WERI-Rb-1 (cell line): ENCODE measurements at regions not wholly inside any gene's neighbourhood (a gene's known extent, or its start where the extent isn't known, plus 50 kb on each side); places are given as distances from the start of the nearest gene placed in this dataset.

Source experiments
- DNase-seq: peaks from one replicate; pipeline ENCODE4 v3.0.0-alpha.2; 2020
- H3K27ac ChIP-seq: fragments of 250-450 bp; sonication (Bioruptor Pico); 2 replicates; pipeline ENCODE4 v1.5.1; 2020; ENCODE audit warnings: mild to moderate bottlenecking, moderate library complexity
- H3K27me3 ChIP-seq: fragments of 250-450 bp; sonication (Bioruptor Pico); 2 replicates; pipeline ENCODE4 v1.5.1; 2021; ENCODE audit warnings: mild to moderate bottlenecking, low read depth, moderate library complexity; ENCODE audit not compliant: insufficient read depth, severe bottlenecking
- H3K36me3 ChIP-seq: fragments of 250-450 bp; sonication (Bioruptor Pico); 2 replicates; pipeline ENCODE4 v1.5.1; 2020; ENCODE audit warnings: mild to moderate bottlenecking, moderate library complexity
- H3K4me3 ChIP-seq: 2 replicates; pipeline ENCODE4 v1.5.1; 2011; ENCODE audit warnings: low read depth, mild to moderate bottlenecking, control low read depth, low read length
- H3K9me3 ChIP-seq: fragments of 250-450 bp; sonication (Bioruptor Pico); 2 replicates; pipeline ENCODE4 v1.5.1; 2021; ENCODE audit warnings: mild to moderate bottlenecking, moderate library complexity; ENCODE audit not compliant: severe bottlenecking
- CTCF ChIP-seq: IDR thresholded peaks from 2 replicates; pipeline ENCODE4 v1.5.1; 2011; ENCODE audit warnings: low read depth, mild to moderate bottlenecking, control low read depth, inconsistent platforms, low read length

DNA sequence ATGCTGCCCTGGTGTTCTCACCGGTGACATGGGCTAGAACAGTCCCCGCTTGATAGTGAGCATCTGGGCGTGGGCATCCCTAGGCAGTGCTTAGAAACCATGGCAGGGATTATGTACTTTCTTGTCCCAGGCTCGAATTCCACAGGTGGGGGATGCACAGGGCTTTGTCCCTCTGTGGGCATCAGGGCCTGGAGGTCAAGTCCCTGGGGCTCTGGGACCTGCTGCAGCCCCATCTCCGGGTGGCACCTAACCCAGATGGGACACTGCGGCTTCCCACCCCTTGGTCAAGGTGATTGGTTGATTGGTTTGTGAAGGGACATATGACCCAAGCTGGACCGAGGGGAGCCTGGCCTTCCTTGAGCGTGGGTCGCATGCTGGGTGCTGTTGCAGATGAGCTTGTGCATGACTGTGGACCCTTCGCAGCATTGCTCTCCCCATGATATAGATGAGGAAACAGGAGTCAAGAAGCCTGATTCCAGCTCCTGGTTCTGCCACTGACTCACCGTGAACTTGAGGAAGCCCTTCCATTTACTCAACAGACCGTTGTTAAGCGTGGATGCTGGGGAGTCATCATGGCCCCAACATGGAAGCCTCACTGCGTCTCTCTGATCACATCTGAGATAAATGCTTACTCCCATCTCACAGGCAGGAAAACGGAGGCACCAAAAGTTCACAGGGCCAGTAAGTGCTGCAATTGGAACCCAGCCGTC is 64.0 kb upstream of the RUNX3 start:
- no peak for TF ChIP-seq CTCF
- H3K27ac ChIP-seq = no peak overlapping the region
- no peaks in the 10 kb centered on the region for H3K36me3 ChIP-seq
- DNase-seq = no peak
- no peaks in the 10 kb centered on the region for H3K9me3 ChIP-seq
- H3K4me3 ChIP-seq = no peak overlapping the region
- no peaks in the 10 kb centered on the region for H3K27me3 ChIP-seq

DNA sequence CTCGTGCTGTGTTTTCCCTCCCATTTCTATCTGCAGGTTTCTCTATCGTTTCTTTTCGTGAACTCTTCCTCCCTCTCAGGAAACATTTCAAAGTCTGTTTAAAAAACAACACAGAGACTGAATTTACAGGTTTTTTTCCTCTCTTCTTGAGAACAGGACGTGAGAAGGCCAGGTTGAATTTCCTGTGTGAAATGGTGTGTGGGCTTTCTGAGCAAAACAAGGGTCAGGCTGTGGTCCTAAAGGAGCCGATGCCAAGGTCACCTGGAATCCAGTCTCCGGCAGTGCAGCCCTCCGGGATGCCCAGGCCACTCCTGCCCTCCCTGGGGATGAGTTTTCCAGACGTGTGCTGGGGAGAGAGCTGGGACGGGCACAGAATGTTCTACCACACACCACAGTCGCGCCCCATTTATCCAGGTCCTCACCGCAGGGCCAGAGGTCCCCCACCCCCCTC is 62.7 kb upstream of the RUNX3 start:
- Histone ChIP-seq H3K36me3 (no peaks in the 10 kb centered on the region), H3K27me3 (no peaks in the 10 kb centered on the region), H3K4me3 (no peak overlapping the region), H3K9me3 (no peaks in the 10 kb centered on the region), H3K27ac (no peak overlapping the region)
- no peak for DNase-seq
- TF ChIP-seq CTCF = no peak

- no peaks in the 10 kb centered on the region for H3K36me3 ChIP-seq
- DNase-seq = no peak
- H3K27ac ChIP-seq = no peak overlapping the region
- H3K27me3 ChIP-seq = no peaks in the 10 kb centered on the region
- no peak overlapping the region for H3K4me3 ChIP-seq
- no peak for TF ChIP-seq CTCF
- H3K9me3 ChIP-seq = no peaks in the 10 kb centered on the region
Measured at GRCh38 chr1:24992124-24992760, 62.2 kb upstream of the RUNX3 start.

DNA sequence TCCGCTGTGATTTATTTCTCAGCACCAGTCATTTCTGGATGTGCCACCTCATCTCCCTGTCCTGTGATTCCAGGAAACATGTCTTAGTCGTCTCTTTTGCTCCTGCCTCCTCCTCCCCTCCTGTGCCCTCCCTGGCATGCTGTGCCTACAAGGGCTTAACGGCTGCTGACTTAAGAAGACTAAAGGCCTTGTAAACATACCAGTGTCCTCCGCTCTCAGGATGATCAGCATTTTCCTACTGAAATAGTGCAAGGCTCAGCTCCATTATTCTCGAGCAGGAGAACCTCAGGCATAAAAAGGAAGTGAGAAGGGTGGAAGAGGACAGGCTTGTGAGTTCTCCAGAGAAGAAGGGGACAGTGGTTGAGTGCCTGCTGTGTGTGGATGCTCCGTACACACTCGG is 61.6 kb upstream of the RUNX3 start:
- no peak overlapping the region for H3K4me3 ChIP-seq
- no peaks in the 10 kb centered on the region for H3K27me3 ChIP-seq
- H3K27ac ChIP-seq = no peak overlapping the region
- no peak for DNase-seq
- no peaks in the 10 kb centered on the region for H3K9me3 ChIP-seq
- H3K36me3 ChIP-seq = no peaks in the 10 kb centered on the region
- TF ChIP-seq CTCF = no peak

DNA sequence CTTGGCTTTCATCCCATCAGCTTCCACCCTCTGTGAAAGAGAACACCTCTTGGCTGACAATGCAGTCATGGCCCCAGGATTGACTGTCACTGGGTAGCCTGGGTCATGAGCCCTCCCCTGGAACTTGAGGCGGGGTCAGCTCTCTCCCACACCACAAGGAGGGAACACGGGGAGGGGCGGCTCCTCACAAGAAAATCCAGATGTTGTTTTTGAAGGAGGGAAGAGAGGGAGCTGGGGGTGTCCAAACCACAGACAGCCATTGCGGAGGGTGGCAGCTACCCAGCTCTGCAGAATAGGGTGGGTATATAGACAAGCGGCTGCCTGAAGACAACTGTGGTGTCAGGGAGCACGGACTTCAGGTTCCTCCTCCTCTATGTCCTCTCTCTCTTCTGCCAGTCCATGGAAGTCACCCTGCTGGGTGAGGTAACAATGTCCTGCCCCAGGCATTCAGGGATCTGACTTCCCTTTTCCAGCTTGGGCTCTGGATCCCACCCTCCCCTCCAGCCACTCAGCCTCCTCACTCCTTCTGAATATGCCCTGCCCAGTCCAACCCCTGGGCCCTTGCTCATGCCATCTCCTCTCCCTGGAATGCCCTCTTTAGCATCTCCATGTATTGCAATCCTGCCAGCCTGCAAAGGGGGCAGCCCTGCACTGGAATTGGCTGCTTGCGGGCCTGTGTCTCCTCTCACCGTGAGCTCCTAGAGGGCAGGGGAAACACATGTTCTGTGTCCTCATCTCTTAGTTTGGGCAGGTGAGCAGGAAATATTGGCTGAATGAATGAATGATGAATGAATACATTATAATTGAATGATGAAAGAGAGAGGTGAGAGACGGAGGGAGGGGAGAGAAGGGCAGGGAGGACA is 60.9 kb upstream of the RUNX3 start:
- no peak for TF ChIP-seq CTCF
- no peak overlapping the region for H3K4me3 ChIP-seq
- no peaks in the 10 kb centered on the region for H3K9me3 ChIP-seq
- H3K27me3 ChIP-seq = no peaks in the 10 kb centered on the region
- no peaks in the 10 kb centered on the region for H3K36me3 ChIP-seq
- no peak for DNase-seq
- H3K27ac ChIP-seq = no peak overlapping the region
